ENCODE measurements at regions not wholly inside any gene's neighbourhood (a gene's known extent, or its start where the extent isn't known, plus 50 kb on each side); places are given as distances from the start of the nearest gene placed in this dataset.

DNA sequence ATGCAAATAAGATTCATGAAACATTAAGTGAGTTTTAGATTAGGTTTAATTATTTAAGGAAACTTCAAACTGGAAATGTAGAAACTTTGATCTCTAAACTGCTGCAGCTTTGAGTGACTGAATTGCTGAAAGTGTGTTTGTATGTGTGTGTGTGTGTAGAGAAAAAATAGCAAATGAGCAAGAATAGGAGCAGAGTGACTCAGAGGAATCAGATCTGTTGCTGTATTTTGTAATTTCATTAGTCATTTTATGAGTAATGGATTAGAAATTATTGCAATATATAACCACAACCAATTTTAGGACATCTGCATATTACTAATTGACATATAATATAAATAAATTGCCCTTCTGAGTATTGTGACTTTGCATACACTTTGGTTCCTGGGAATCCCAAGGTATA is 52.8 kb upstream of the SLC9A9 start:
- TF ChIP-seq EZH2 (IDR thresholded peaks at IDR 0.05; ENCODE audit: borderline replicate concordance, low read depth, low read length, severe bottlenecking) (no peak), POLR2A (IDR thresholded peaks at IDR 0.05; ENCODE audit: low read depth, low read length) (no peak), POLR2AphosphoS5 (IDR thresholded peaks at IDR 0.05; ENCODE audit: insufficient read depth, low read depth, low read length) (no peak)
- TF ChIP-seq, protein P1, sequence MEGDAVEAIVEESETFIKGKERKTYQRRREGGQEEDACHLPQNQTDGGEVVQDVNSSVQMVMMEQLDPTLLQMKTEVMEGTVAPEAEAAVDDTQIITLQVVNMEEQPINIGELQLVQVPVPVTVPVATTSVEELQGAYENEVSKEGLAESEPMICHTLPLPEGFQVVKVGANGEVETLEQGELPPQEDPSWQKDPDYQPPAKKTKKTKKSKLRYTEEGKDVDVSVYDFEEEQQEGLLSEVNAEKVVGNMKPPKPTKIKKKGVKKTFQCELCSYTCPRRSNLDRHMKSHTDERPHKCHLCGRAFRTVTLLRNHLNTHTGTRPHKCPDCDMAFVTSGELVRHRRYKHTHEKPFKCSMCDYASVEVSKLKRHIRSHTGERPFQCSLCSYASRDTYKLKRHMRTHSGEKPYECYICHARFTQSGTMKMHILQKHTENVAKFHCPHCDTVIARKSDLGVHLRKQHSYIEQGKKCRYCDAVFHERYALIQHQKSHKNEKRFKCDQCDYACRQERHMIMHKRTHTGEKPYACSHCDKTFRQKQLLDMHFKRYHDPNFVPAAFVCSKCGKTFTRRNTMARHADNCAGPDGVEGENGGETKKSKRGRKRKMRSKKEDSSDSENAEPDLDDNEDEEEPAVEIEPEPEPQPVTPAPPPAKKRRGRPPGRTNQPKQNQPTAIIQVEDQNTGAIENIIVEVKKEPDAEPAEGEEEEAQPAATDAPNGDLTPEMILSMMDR (IDR thresholded peaks at IDR 0.05; ENCODE audit: extremely low read depth in 1 of 2, insufficient read depth in 1 of 2, low read depth in 1 of 2, low read length in 2 of 2): no peak

All from endothelial cell of umbilical vein (primary cell).